Right lobe of liver (tissue), 6 donors: ENCODE measurements at regions not wholly inside any gene's neighbourhood (a gene's known extent, or its start where the extent isn't known, plus 50 kb on each side); places are given as distances from the start of the nearest gene placed in this dataset.
"Not testable (repeated sequence)": the region's sequence is repeated elsewhere in the genome, so short reads cannot be mapped to it uniquely, and the experiment has no call there.

ENCODE experiments used
- ATAC-seq, 4 donors: fragments of 200-7000 bp; cut with Tn5 transposase; one replicate each; pipeline ENCODE4 v1.9.1; 2020; ENCODE audit warnings: mild to moderate bottlenecking in 4 of 4, moderate library complexity in 4 of 4
- DNase-seq, 3 donors: peaks; one replicate each; pipeline ENCODE4 v3.0.0-alpha.2; 2020
- H3K27ac ChIP-seq, 3 donors: fragments of 200-600 bp; one replicate each; pipeline ENCODE4 v1.8.0; 2022
- H3K27me3 ChIP-seq, 2 donors: fragments of 200-600 bp; one replicate each; pipeline ENCODE4 v1.8.0; 2022
- H3K36me3 ChIP-seq, 4 donors: fragments of 200-600 bp; sonication (generic) in 1 of 4; one replicate each; pipeline versions ENCODE4 v1.5.1 to v1.8.0; 2017 to 2022; ENCODE audit warnings: control low read depth in 1 of 4
- H3K4me1 ChIP-seq, 4 donors: fragments of 200-600 bp; sonication (generic) in 1 of 4; one replicate each; pipeline versions ENCODE4 v1.5.1 to v1.8.0; 2017 to 2022; ENCODE audit warnings: control low read depth in 1 of 4
- H3K4me3 ChIP-seq, 3 donors: fragments of 200-600 bp; one replicate each; pipeline ENCODE4 v1.8.0; 2022
- H3K9me3 ChIP-seq, 4 donors: fragments of 200-600 bp; sonication (generic) in 1 of 4; one replicate each; pipeline versions ENCODE4 v1.5.1 to v1.8.0; 2017 to 2022; ENCODE audit warnings: control low read depth in 1 of 4
- POLR2A ChIP-seq: fragments of 450-650 bp; IDR thresholded peaks from one replicate; pipeline ENCODE4 v1.6.1; 2017; ENCODE audit warnings: antibody characterized with exemption, mild to moderate bottlenecking
- WGBS: methylation state at CpG from one replicate; pipeline ENCODE4 v1.1.6; 2018; ENCODE audit warnings: low coverage, low lambda C conversion rate; ENCODE audit not compliant: insufficient coverage; ENCODE audit errors: missing lambda C conversion rate; 5-methylcytosine and 5-hydroxymethylcytosine counted together
- intact Hi-C, 2 donors: fragments of 100-400 bp; cut with DNase I; formaldehyde crosslinking; loops; one replicate each; pipeline versions ENCODE4 v1.11.2 to v1.14.1; 2022
- TF ChIP-seq, protein P1 (sequence below), 4 donors: fragments of 200-600 bp in 3 of 4; fragments of 450-650 bp in 1 of 4; IDR thresholded peaks; one replicate each; pipeline versions ENCODE4 v1.5.1 to v1.8.0; 2016 to 2022; ENCODE audit warnings: antibody characterized with exemption in 4 of 4, mild to moderate bottlenecking in 2 of 4
- donor health status: DM: no; HTN: yes; CAD: no.
- donor health status: DM: no; HTN: no; CAD: no.
- donor health status: DM: no; HTN: no; CAD: no.
- donor health status: DM: no; HTN: yes; CAD: no.
- donor health status: DM: no; HTN: yes; CAD: no.

GRCh38 chr14:106318700-106319099 is 792.3 kb downstream of the TMEM121 start:
- no peaks in the 10 kb centered on the region for H3K9me3 ChIP-seq
- no peaks in the 10 kb centered on the region for H3K4me1 ChIP-seq
- no peak for TF ChIP-seq POLR2A
- TF ChIP-seq, protein P1, sequence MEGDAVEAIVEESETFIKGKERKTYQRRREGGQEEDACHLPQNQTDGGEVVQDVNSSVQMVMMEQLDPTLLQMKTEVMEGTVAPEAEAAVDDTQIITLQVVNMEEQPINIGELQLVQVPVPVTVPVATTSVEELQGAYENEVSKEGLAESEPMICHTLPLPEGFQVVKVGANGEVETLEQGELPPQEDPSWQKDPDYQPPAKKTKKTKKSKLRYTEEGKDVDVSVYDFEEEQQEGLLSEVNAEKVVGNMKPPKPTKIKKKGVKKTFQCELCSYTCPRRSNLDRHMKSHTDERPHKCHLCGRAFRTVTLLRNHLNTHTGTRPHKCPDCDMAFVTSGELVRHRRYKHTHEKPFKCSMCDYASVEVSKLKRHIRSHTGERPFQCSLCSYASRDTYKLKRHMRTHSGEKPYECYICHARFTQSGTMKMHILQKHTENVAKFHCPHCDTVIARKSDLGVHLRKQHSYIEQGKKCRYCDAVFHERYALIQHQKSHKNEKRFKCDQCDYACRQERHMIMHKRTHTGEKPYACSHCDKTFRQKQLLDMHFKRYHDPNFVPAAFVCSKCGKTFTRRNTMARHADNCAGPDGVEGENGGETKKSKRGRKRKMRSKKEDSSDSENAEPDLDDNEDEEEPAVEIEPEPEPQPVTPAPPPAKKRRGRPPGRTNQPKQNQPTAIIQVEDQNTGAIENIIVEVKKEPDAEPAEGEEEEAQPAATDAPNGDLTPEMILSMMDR (IDR thresholded peaks at IDR 0.05): peak in 3 of 4 donors; percentile 8 to 33 (median 12)
- WGBS: 24% methylated on average over 3 of the region's 3 CpGs
- H3K27ac ChIP-seq: no peak overlapping the region
- intact Hi-C loops: no loop called here
- DNase-seq (no peak), ATAC-seq (no peak)
- H3K36me3 ChIP-seq: no peaks in the 10 kb centered on the region
- H3K27me3 ChIP-seq: no peaks in the 10 kb centered on the region
- no peak overlapping the region for H3K4me3 ChIP-seq

- not testable (repeated sequence) for DNase-seq, ATAC-seq
Observed at GRCh38 chr14:106323970-106324369, 797.6 kb downstream of the TMEM121 start.

DNA sequence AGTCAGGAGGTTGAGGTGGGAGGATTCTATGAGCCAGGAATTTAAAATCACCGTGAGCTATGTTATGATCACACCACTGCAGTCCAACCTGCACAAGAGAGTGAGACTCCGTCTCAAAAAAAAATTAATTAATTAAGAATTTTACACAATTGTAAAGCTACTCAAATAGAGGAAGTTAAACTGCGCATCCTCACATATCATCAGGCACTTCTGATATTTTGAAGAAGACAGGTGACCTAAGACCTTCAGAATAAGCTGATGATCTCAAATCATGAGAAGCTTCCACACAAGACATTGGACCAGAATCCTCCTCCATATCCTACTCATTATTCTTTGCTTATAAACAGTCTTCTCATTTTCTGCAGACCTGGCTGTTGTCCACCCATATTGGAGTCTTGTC is 800.9 kb downstream of the TMEM121 start:
- intact Hi-C loops: no loop called here
- no peaks in the 10 kb centered on the region for H3K9me3 ChIP-seq
- ATAC-seq: no peak
- H3K36me3 ChIP-seq: no peaks in the 10 kb centered on the region
- H3K4me1 ChIP-seq: no peaks in the 10 kb centered on the region
- no peak overlapping the region for H3K27ac ChIP-seq
- no peak overlapping the region for H3K4me3 ChIP-seq
- peaks cover 0 to 4% of the 10 kb centered on the region in 2 donors for H3K27me3 ChIP-seq
- TF ChIP-seq, protein P1 (IDR thresholded peaks at IDR 0.05): no peak
- TF ChIP-seq POLR2A: no peak
- no peak for DNase-seq
- WGBS: 38% methylated on average over 3 of the region's 3 CpGs

More at GRCh38 chr14:106323970-106324369, 797.6 kb downstream of the TMEM121 start:
- H3K4me1 ChIP-seq, H3K27ac ChIP-seq, H3K9me3 ChIP-seq, H3K27me3 ChIP-seq, H3K36me3 ChIP-seq, intact Hi-C loops, H3K4me3 ChIP-seq: not testable (repeated sequence)
- WGBS: 71% methylated on average over 7 of the region's 17 CpGs

DNA sequence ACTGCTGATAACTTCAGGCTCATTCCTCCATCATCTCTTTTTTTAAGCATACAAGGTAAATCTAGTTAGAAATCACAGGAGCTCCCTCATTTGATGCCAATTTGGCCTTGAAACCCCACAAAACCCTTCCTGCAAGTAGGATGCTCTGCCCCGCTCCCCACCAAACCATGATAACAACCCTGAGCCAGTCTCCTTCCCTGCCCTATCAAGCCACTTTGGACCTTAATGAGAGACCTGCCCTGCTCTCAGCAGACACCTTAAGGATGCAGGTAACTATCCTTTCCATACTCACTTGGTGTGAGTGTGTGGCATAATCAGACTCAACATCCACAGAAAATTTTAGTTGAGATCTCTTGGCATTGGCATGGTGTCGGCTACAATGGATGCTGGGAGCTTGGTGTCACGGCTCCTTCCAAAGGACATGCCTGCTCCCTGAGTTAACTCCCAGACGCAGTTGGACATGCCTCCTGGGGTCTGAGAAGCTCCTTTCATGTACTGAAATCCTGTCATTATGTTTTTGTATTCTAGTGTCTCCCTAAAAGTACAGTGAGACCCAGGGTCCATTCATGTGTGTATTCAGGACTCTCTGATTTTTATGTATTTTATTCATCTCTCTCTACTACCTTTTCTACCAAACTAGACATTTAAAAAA is 801.4 kb downstream of the TMEM121 start:
- H3K36me3 ChIP-seq, H3K4me3 ChIP-seq, H3K27me3 ChIP-seq, H3K9me3 ChIP-seq, H3K4me1 ChIP-seq, H3K27ac ChIP-seq, DNase-seq, intact Hi-C loops: not testable (repeated sequence)
- peak in 1 of 4 donors; percentile 33 for ATAC-seq
- WGBS: 55% methylated on average over 4 of the region's 4 CpGs

- H3K4me3 ChIP-seq, DNase-seq, intact Hi-C loops, H3K27me3 ChIP-seq, H3K4me1 ChIP-seq, H3K27ac ChIP-seq, H3K36me3 ChIP-seq, H3K9me3 ChIP-seq, ATAC-seq: not testable (repeated sequence)
- WGBS: 39% methylated on average over 4 of the region's 4 CpGs
Observed at GRCh38 chr14:106329243-106329642, 802.9 kb downstream of the TMEM121 start.

GRCh38 chr14:106329987-106330774 is 803.8 kb downstream of the TMEM121 start:
- H3K27me3 ChIP-seq, intact Hi-C loops, H3K36me3 ChIP-seq, DNase-seq, H3K4me3 ChIP-seq, H3K4me1 ChIP-seq, H3K9me3 ChIP-seq, H3K27ac ChIP-seq, ATAC-seq: not testable (repeated sequence)
- 31% methylated on average over 5 of the region's 8 CpGs for WGBS
